GM19043 (cell line): ENCODE measurements at regions not wholly inside any gene's neighbourhood (a gene's known extent, or its start where the extent isn't known, plus 50 kb on each side); places are given as distances from the start of the nearest gene placed in this dataset.

Source experiments
- ATAC-seq: cut with Tn5 transposase; IDR thresholded peaks from one replicate; pipeline ENCODE4 v1.9.1; 2021; ENCODE audit warnings: low read depth; ENCODE audit not compliant: unreplicated experiment

- no peak for ATAC-seq
Measured at GRCh38 chr3:135310317-135310716, 515.3 kb downstream of the EPHB1 start.

- ATAC-seq = no peak
Measured at GRCh38 chr3:135311699-135312098, 516.6 kb downstream of the EPHB1 start.

- ATAC-seq = no peak
Measured at GRCh38 chr3:135314237-135314636, 519.2 kb downstream of the EPHB1 start.

GRCh38 chr3:135324301-135324700 lies 529.2 kb downstream of the EPHB1 start:
- ATAC-seq = no peak

- no peak for ATAC-seq
Measured at GRCh38 chr3:135325096-135325495, 530.0 kb downstream of the EPHB1 start.

- no peak for ATAC-seq
Measured at GRCh38 chr3:135325726-135326235, 530.7 kb downstream of the EPHB1 start.

DNA sequence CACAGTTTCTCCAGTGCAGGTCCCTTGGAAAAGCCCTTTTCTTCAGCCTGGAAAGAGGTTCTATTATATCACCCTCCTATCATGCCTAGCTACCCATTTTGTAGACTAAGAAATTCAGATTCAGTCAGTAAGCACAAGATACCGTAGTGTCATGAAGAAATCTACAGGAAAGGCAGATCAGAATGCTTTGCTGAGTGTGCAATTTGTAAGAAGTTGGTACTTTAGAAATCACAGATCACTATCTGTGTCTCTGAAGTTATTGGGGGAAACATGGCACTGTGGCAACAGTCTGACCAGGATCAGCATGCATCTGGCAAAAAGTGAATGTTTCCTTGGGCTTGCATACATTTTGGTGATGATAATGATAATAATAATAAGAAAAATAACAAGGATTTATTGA lies 531.8 kb downstream of the EPHB1 start:
- ATAC-seq = no peak

DNA sequence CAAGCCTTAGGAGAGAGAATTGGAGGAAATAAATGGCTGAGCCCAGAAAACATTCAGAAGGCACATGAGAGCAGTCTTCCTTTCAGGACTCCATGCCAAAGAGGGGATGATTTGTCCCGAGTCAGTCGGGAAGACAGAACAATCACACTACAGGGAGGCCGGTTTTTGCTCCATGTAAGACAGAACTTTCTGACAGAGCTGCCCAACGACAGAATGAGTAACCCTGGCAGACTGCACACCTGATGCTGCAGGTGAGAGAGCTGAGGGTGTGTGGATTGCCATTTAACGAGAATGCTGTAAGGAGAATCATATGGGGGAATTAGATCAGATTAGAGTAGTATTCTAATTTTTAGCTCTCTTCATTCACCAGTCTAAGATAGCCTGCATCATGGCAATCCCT lies 533.0 kb downstream of the EPHB1 start:
- no peak for ATAC-seq

DNA sequence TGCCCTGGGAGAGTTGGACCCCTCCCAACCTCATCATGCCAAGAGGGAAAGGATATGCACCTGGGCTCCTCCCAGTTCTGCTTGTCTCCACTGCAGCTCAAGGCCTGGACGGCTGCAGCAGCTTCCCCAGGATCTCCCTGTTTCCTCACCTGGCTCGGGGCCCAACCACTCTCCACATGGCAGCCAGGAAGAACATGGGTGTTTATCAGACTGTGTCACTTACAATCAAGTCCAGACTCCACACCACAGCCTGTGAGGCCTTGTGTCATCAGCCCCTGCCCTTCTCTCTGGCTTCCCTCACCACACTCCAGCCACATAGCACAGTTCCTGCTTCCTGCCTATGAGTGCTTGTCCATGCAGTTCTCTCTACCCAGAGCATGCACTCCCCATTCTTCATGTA lies 534.4 kb downstream of the EPHB1 start:
- ATAC-seq = no peak

DNA sequence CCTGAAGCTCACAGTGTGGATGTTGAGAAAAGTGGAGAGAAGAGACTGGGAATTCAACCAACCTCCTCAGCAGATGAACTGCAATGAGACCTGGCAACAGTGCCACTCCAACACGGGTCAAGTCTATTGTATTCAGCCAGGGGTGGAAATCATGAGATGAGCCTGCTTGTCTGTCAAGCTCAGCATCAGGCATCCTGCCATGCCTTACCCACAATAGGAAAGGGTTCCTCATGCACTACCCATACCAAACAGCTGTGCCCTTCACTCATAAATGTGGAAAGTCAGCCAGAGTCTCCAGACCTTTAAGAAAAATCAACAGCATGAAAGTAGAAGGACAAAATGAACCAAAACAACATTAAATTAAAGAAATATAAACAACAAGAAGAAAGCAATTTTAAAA lies 542.1 kb downstream of the EPHB1 start:
- no peak for ATAC-seq

DNA sequence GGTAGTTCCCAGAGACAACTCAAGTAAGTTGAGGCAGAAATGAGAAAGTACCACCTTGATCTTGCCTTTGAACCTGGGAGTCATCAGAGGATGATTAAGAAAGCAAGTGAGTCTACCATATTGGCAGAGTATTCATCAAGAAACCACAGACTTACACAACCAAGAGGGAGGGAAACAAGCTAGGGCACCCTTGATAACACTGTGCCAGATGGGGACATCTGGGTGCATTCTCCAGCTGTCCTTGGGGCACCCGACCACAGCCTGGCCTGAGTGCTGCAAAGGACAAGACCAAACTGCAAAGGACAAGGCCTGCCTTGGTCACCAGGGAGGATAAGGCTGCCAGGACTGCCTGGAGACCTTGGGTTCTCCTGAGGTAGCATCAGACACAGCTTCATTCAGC lies 553.6 kb downstream of the EPHB1 start:
- ATAC-seq = no peak

- ATAC-seq = no peak
Measured at GRCh38 chr3:135349254-135349948, 554.3 kb downstream of the EPHB1 start.

GRCh38 chr3:135352213-135352612 lies 557.2 kb downstream of the EPHB1 start:
- ATAC-seq = no peak

GRCh38 chr3:135362889-135363288 lies 567.8 kb downstream of the EPHB1 start:
- no peak for ATAC-seq

GRCh38 chr3:135364676-135365075 lies 569.6 kb downstream of the EPHB1 start:
- no peak for ATAC-seq

DNA sequence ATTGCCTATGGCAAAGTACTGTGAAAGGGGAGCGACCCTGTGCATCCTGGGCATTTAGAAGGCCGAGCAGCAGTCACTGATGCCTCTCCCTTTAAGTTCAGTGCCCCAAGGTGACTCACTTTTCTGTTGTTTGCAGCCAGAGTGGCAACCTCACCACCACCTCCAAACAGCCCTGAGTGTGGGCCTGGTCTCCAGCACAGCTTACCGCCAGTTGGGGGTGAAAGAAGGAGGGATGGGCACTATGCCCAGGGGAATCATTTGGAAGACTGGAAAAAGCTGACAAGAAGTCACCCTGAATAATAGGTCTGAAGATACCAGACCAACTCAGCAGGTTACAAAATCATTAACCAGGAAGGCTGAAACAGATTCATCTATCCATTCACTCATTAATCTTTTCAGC lies 571.8 kb downstream of the EPHB1 start:
- ATAC-seq = no peak

GRCh38 chr3:135368316-135368715 lies 573.3 kb downstream of the EPHB1 start:
- no peak for ATAC-seq

- no peak for ATAC-seq
Measured at GRCh38 chr3:135368781-135369180, 573.7 kb downstream of the EPHB1 start.

DNA sequence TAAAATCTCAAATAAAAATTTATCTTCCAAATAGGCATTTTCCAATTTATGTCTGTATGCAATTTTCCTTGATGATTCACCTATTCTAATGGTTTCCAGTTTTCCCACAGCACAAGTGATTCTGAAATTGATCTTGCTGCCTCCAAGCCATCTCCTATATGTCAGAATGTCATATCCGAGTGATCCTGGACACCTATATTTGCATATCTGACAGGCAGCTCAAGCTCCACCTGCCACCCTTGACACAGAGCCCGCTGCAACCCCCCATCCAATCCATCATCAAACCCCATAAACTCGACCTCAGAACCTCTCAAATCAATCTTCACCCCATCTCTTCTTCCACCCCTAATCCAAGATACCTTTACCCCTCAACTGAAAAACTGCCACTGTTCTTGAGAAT lies 579.5 kb downstream of the EPHB1 start:
- ATAC-seq = no peak

- no peak for ATAC-seq
Measured at GRCh38 chr3:135382188-135382587, 583.3 kb upstream of the PPP2R3A start.

DNA sequence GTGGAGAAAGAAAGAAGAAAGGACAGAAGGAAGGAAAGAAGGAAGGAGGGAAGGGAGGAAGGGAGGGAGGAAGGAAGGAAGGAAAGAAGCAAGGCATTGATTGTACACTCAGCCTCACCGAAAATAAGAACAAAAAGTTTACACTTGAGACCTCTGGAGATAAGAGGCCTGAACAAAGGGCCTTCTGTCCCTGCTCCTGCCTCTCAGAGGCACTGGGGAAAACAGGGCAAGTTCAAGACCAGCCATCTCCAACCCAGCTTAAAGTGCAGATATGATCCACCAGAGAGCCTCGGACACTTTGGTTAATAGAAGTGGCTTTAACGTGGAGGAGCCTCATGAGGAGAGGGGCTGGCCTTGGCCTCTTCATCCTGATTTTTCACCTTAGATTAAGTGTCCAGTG lies 582.9 kb upstream of the PPP2R3A start:
- no peak for ATAC-seq

- no peak for ATAC-seq
Measured at GRCh38 chr3:135383301-135383700, 582.2 kb upstream of the PPP2R3A start.

- ATAC-seq = no peak
Measured at GRCh38 chr3:135392151-135392550, 573.4 kb upstream of the PPP2R3A start.
